ENCODE measurements at regions not wholly inside any gene's neighbourhood (a gene's known extent, or its start where the extent isn't known, plus 50 kb on each side); places are given as distances from the start of the nearest gene placed in this dataset.

DNA sequence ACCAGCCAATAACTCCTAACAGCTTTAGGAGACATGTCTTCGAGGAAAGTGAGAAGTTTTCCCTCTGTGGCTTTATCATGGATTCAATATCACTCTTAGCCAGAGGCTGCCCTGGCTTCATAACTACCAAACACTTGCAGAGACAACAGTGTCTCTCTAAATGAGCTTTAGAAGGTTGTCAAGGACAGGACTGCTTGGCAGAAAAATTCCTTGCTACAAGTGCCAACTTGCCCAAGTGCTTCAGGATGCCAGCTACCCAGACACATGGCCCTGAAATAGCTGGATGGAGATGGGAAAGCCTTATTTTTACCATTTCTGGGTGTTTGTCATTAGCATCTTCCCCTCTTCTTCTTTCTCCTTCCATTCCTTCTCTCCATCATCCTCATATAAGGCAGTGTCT, 137.1 kb upstream of the MDFIC start:
- no peaks in the 10 kb centered on the region for H3K36me3 ChIP-seq
- TF ChIP-seq CTCF (IDR thresholded peaks at IDR 0.05): no peak
- no peaks in the 10 kb centered on the region for H3K27me3 ChIP-seq (replicated peaks; ENCODE audit: insufficient read depth)
- H3K27ac ChIP-seq: no peak overlapping the region
- H3K4me1 ChIP-seq (ENCODE audit: control insufficient read depth in 1 of 2, low read depth in 2 of 2): peaks cover 1% of the 10 kb centered on the region in 2 donors
- no peak for DNase-seq (ENCODE audit: low spot score)
- H3K4me3 ChIP-seq: no peak overlapping the region
- no peaks in the 10 kb centered on the region for H3K9me3 ChIP-seq
- no peak for ATAC-seq (ENCODE audit: insufficient number of reproducible peaks, low FRiP score, low read depth)

- no peaks in the 10 kb centered on the region for H3K36me3 ChIP-seq
- no peak for TF ChIP-seq CTCF (IDR thresholded peaks at IDR 0.05)
- H3K27me3 ChIP-seq (replicated peaks; ENCODE audit: insufficient read depth): no peaks in the 10 kb centered on the region
- peaks cover 4 to 9% of the 10 kb centered on the region in 2 donors for H3K4me1 ChIP-seq (ENCODE audit: control insufficient read depth in 1 of 2, low read depth in 2 of 2)
- H3K27ac ChIP-seq: no peak overlapping the region
- ATAC-seq (ENCODE audit: insufficient number of reproducible peaks, low FRiP score, low read depth) (no peak), DNase-seq (ENCODE audit: low spot score) (no peak)
- no peaks in the 10 kb centered on the region for H3K9me3 ChIP-seq
- no peak overlapping the region for H3K4me3 ChIP-seq
Measured at GRCh38 chr7:114785496-114785895, 136.4 kb upstream of the MDFIC start.

DNA sequence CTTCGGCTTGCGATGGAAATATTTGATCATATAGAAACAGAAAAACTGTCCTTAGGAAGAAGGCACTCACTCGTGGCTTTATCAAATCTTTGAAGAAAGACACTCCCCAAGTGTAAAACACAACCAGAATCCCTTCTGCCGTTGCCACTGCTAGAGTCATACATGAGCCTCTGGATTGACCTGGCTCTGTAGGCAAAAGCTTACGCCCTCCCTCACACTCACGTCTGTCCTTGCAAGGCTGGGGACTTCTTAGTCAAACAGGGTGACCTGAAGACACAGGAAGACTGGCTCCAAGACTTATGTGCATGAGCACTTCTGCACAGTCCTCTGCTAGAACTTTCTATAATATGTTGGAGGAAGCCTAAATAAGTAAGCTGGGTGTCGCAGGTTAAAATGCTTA, 135.4 kb upstream of the MDFIC start:
- H3K27me3 ChIP-seq (replicated peaks; ENCODE audit: insufficient read depth): no peaks in the 10 kb centered on the region
- ATAC-seq (ENCODE audit: insufficient number of reproducible peaks, low FRiP score, low read depth) (no peak), DNase-seq (ENCODE audit: low spot score) (no peak)
- no peak for TF ChIP-seq CTCF (IDR thresholded peaks at IDR 0.05)
- H3K4me3 ChIP-seq: no peak overlapping the region
- H3K36me3 ChIP-seq: no peaks in the 10 kb centered on the region
- no peaks in the 10 kb centered on the region for H3K9me3 ChIP-seq
- H3K27ac ChIP-seq: no peak overlapping the region
- H3K4me1 ChIP-seq (ENCODE audit: control insufficient read depth in 1 of 2, low read depth in 2 of 2): peaks cover 8 to 11% of the 10 kb centered on the region in 2 donors

DNA sequence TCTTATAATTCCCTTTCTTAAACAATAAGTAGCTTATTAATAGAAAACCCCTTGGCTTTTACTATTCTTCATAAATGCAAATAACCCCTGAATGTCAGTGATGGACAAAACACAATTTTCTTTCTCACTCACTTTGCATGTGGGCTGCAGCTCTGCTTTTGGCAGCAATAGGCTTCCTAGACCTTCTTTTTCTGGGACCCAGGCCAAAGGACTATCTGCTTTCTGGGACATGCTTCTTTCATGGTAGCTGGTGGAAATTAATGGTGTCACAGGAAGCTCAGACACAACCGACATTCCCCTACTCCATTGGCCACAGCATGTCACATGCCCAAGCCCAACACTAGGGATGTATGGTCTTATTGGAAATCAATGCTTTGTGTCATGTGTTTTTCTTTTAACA, 134.3 kb upstream of the MDFIC start:
- Histone ChIP-seq H3K9me3 (no peaks in the 10 kb centered on the region), H3K27me3 (replicated peaks; ENCODE audit: insufficient read depth) (no peaks in the 10 kb centered on the region), H3K27ac (no peak overlapping the region), H3K4me3 (no peak overlapping the region), H3K36me3 (no peaks in the 10 kb centered on the region), H3K4me1 (ENCODE audit: control insufficient read depth in 1 of 2, low read depth in 2 of 2) (peaks cover 8 to 11% of the 10 kb centered on the region in 2 donors)
- no peak for DNase-seq (ENCODE audit: low spot score)
- ATAC-seq (ENCODE audit: insufficient number of reproducible peaks, low FRiP score, low read depth): no peak
- TF ChIP-seq CTCF (IDR thresholded peaks at IDR 0.05): no peak

GRCh38 chr7:114788706-114789105, 133.2 kb upstream of the MDFIC start:
- no peak overlapping the region for H3K27ac ChIP-seq
- ATAC-seq (ENCODE audit: insufficient number of reproducible peaks, low FRiP score, low read depth) (no peak), DNase-seq (ENCODE audit: low spot score) (no peak)
- no peak for TF ChIP-seq CTCF (IDR thresholded peaks at IDR 0.05)
- no peaks in the 10 kb centered on the region for H3K36me3 ChIP-seq
- no peaks in the 10 kb centered on the region for H3K9me3 ChIP-seq
- peaks cover 8 to 11% of the 10 kb centered on the region in 2 donors for H3K4me1 ChIP-seq (ENCODE audit: control insufficient read depth in 1 of 2, low read depth in 2 of 2)
- H3K4me3 ChIP-seq: no peak overlapping the region
- no peaks in the 10 kb centered on the region for H3K27me3 ChIP-seq (replicated peaks; ENCODE audit: insufficient read depth)
